MCF 10A (cell line): ENCODE measurements at regions not wholly inside any gene's neighbourhood (a gene's known extent, or its start where the extent isn't known, plus 50 kb on each side); places are given as distances from the start of the nearest gene placed in this dataset.

Experiments used
- BruUV-seq: library from RNA; stranded (reverse); fragments of 400-500 nt; replicated peaks from 2 replicates; lab custom pipeline; 2021; lab: Mats Ljungman, UMichigan
- CTCF ChIA-PET: fragments of 300-600 bp; sonication (Branson Sonifier 250); formaldehyde crosslinking; extraction: SDS; loops from one replicate; lab custom pipeline; 2021; ENCODE audit warnings: antibody characterized with exemption, inconsistent platforms; lab: Yijun Ruan, JAX
- POLR2A ChIA-PET: fragments of 300-600, 350-650 bp; sonication (Branson Sonifier 250); formaldehyde crosslinking; extraction: SDS; loops from one replicate; lab custom pipeline; 2020; ENCODE audit warnings: antibody characterized with exemption, inconsistent platforms; lab: Yijun Ruan, JAX
- DNase-seq: peaks from one replicate; pipeline ENCODE4 v3.0.0-alpha.2; 2018; ENCODE audit not compliant: unreplicated experiment
- H3K27ac Mint-ChIP-seq: one replicate; pipeline ENCODE4 v1.8.0; 2022; ENCODE audit warnings: mild to moderate bottlenecking, low read depth, mixed read lengths; ENCODE audit not compliant: unreplicated experiment
- H3K27me3 Mint-ChIP-seq: one replicate; pipeline ENCODE4 v1.8.0; 2022; ENCODE audit warnings: mixed read lengths; ENCODE audit not compliant: insufficient read depth, unreplicated experiment
- H3K36me3 Mint-ChIP-seq: one replicate; pipeline ENCODE4 v1.8.0; 2022; ENCODE audit warnings: mild to moderate bottlenecking, moderate library complexity, mixed read lengths; ENCODE audit not compliant: insufficient read depth, unreplicated experiment
- H3K4me1 Mint-ChIP-seq: one replicate; pipeline ENCODE4 v1.8.0; 2022; ENCODE audit warnings: mixed read lengths; ENCODE audit not compliant: insufficient read depth, unreplicated experiment
- H3K4me3 Mint-ChIP-seq: one replicate; pipeline ENCODE4 v1.8.0; 2022; ENCODE audit warnings: mild to moderate bottlenecking, moderate library complexity, mixed read lengths; ENCODE audit not compliant: unreplicated experiment
- H3K9me3 Mint-ChIP-seq: one replicate; pipeline ENCODE4 v1.8.0; 2022; ENCODE audit warnings: mixed read lengths; ENCODE audit not compliant: unreplicated experiment
- CTCF ChIP-seq: fragments of 200-600 bp; IDR thresholded peaks from one replicate; pipeline ENCODE4 v1.8.0; 2022; ENCODE audit warnings: antibody characterized with exemption, mild to moderate bottlenecking; ENCODE audit not compliant: unreplicated experiment
- intact Hi-C: fragments of 100-400 bp; cut with micrococcal nuclease; formaldehyde crosslinking; loops from 2 replicates; pipeline ENCODE4 v1.14.1; 2022

GRCh38 chr5:68502531-68502930 is 287.0 kb downstream of the PIK3R1 start:
- DNase-seq: no peak
- Mint-ChIP-seq H3K27ac (no peak overlapping the region), H3K36me3 (no peaks in the 10 kb centered on the region), H3K4me3 (no peak overlapping the region), H3K4me1 (no peaks in the 10 kb centered on the region), H3K27me3 (no peaks in the 10 kb centered on the region), H3K9me3 (no peaks in the 10 kb centered on the region)
- CTCF ChIA-PET: interaction anchor here (0.9 kb wide), 1 partner anchor 12 kb away, joined by 3 read pairs; no protein-coding TSS in a partner anchor
- TF ChIP-seq CTCF: no peak
- POLR2A ChIA-PET: no interaction called here
- intact Hi-C loops: no loop called here
- no TSS peak for BruUV-seq

GRCh38 chr5:68504306-68504705 is 288.8 kb downstream of the PIK3R1 start:
- Mint-ChIP-seq H3K36me3 (peaks cover 5% of the 10 kb centered on the region), H3K27ac (no peak overlapping the region), H3K9me3 (no peaks in the 10 kb centered on the region), H3K4me3 (no peak overlapping the region), H3K4me1 (no peaks in the 10 kb centered on the region), H3K27me3 (no peaks in the 10 kb centered on the region)
- CTCF ChIA-PET: interaction anchor here (0.6 kb wide), 1 partner anchor 258 kb away, joined by 3 read pairs; no protein-coding TSS in a partner anchor
- POLR2A ChIA-PET: no interaction called here
- no peak for TF ChIP-seq CTCF
- no peak for DNase-seq
- BruUV-seq: no TSS peak
- intact Hi-C loops: no loop called here

GRCh38 chr5:68505917-68506860 is 290.6 kb downstream of the PIK3R1 start:
- Mint-ChIP-seq H3K9me3 (no peaks in the 10 kb centered on the region), H3K36me3 (peaks cover 5% of the 10 kb centered on the region), H3K4me1 (no peaks in the 10 kb centered on the region), H3K27me3 (no peaks in the 10 kb centered on the region), H3K27ac (no peak overlapping the region), H3K4me3 (no peak overlapping the region)
- no TSS peak for BruUV-seq
- POLR2A ChIA-PET: interaction anchor here (0.5 kb wide), 1 partner anchor 205 kb away, joined by 3 read pairs; no protein-coding TSS in a partner anchor
- peak; percentile 24 for DNase-seq
- intact Hi-C loops: no loop called here
- TF ChIP-seq CTCF: no peak
- CTCF ChIA-PET: interaction anchor here (0.6 to 1.0 kb wide), 5 partner anchors 17 to 464 kb away, joined by 3 to 4 read pairs (median 3); no protein-coding TSS in a partner anchor

DNA sequence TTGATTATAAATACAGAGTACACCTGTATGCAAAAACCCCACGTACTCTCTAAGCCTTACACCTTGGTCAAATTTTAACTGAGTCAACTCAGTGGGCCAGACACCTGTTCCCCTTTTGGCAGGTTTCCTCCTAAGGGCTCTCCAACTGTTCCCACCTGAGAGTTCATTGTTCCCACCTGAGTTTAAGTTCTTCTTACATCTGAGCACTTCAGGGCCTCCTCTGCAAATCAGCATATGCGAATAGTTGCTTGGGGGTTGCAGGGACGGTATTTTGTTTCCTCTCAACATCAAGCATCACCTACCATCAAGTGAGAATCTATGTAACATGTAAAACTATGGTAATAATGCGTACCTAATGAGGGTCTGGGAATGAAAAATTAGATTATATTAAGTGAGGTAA is 300.0 kb downstream of the PIK3R1 start:
- no TSS peak for BruUV-seq
- POLR2A ChIA-PET: interaction anchor here (0.9 kb wide), 1 partner anchor 30 kb away, joined by 3 read pairs; no protein-coding TSS in a partner anchor
- no peak for DNase-seq
- H3K4me1 Mint-ChIP-seq: no peaks in the 10 kb centered on the region
- CTCF ChIA-PET: interaction anchor here (1.5 kb wide), 1 partner anchor 13 kb away, joined by 3 read pairs; no protein-coding TSS in a partner anchor
- H3K27me3 Mint-ChIP-seq: no peaks in the 10 kb centered on the region
- TF ChIP-seq CTCF: no peak
- H3K36me3 Mint-ChIP-seq: no peaks in the 10 kb centered on the region
- H3K9me3 Mint-ChIP-seq: no peaks in the 10 kb centered on the region
- intact Hi-C loops: no loop called here
- no peak overlapping the region for H3K27ac Mint-ChIP-seq
- no peak overlapping the region for H3K4me3 Mint-ChIP-seq
